GM18873 (cell line): ENCODE measurements at regions not wholly inside any gene's neighbourhood (a gene's known extent, or its start where the extent isn't known, plus 50 kb on each side); places are given as distances from the start of the nearest gene placed in this dataset.

Experiments used
- ATAC-seq: cut with Tn5 transposase; IDR thresholded peaks from one replicate; pipeline ENCODE4 v1.9.1; 2021; ENCODE audit warnings: mild to moderate bottlenecking, moderate library complexity, moderate number of reproducible peaks; ENCODE audit not compliant: unreplicated experiment, low FRiP score

DNA sequence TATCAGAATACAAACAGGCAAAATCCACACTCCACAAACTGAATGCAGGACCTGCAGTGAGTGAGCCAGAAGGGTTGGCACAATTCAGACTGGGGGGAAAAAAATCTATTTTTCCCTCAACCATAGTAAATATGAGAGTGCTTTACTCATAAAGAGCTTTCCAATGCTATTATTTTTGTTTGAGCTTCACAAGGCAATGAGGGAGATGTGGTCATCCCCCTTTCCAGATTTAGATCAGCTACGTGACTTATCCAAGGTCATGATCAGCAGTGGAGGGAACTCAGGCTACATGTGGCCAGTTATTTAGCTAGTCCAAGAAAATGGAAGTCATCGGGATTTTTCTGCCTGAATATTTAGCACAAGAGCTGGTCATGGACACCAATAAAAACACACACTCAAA lies 120.4 kb upstream of the KLF7 start:
- ATAC-seq, result no peak

DNA sequence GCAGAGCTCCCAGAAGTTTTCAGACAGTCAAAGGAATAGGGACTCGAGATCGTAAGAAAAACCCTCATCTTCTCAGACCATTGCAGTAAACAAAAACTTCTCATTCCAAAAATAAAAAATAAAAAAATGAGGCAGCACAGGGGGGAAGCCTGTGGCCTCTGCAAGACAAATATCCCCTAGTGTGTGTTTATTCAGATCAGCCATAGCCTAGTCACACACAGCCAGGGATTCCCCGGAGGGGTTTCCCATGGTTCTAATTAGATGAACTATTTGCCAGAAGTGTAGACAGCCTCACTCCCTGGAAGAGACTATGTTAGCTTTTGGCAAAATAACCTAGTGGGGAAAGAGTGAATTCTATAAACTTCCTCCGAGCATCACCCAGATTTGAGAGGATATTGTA lies 122.9 kb upstream of the KLF7 start:
- peak; percentile 62 for ATAC-seq

DNA sequence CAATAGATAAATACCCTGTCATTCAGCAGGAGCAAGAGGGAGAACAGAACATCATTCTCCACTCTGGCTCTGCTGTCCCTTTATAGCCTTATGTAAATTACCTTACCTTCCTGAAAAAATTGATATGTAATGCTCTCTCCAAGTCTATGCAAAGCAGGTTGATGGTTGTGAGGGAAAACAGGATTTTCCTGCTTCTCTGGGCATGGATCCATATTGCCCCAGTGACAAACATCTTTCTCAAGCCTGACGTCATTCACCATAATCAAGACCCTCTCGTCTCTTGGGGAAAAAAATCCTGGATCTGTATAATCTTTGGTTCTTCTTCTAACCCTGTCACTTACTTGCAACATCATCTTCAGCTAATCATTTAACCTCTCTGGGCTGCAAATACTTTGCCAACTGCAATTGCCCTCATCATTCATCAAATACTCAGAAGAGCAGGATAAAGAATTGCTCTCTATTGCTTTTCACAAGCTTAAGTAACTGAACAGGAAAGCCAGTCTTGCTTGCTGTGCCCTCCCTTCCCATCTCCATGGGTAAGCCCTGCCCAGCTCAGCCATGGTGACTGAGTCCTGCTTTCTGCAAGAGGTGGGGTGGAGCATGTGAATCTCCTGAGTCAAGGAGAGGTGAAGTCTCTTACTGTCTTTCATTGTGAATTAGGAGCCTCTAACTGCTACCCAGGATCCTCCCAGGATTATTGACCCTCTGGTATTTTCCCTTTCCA lies 123.7 kb upstream of the KLF7 start:
- ATAC-seq, result no peak

DNA sequence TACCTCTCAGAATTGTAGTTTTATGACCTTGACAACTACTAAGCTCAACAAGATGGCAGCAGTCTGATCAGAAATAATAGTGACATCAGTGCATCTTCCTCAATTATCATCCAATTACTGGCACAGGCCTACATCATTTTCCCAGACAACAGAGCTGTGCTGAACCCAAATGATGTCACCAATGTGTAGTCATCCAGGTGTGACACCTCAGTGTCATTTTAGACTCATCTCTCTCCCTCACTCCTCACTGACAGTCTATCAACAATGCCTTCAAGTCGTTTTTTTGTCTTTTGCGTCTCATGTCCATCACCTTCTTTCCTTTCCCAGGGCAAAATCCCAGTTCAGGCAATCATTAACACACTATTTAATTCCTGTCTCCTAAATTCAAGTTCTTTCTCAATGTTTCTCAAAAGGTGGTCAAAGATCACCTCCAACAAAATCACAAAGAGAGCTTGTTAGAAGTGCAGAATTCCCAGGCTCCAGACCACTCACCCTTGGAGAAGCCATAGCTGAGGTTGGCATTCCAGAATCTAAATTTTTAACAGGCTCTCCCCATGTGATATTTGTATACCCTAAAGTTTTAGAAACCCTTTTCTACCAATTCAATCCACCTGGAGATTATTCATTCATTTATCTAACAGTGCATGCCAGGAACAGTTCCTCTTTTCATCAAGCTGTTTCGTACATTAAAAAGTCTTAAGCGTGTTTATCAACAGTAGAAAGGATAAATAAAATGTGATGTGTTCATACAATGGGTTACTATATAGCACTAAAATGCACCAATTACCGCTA lies 125.3 kb upstream of the KLF7 start:
- ATAC-seq, result no peak

DNA sequence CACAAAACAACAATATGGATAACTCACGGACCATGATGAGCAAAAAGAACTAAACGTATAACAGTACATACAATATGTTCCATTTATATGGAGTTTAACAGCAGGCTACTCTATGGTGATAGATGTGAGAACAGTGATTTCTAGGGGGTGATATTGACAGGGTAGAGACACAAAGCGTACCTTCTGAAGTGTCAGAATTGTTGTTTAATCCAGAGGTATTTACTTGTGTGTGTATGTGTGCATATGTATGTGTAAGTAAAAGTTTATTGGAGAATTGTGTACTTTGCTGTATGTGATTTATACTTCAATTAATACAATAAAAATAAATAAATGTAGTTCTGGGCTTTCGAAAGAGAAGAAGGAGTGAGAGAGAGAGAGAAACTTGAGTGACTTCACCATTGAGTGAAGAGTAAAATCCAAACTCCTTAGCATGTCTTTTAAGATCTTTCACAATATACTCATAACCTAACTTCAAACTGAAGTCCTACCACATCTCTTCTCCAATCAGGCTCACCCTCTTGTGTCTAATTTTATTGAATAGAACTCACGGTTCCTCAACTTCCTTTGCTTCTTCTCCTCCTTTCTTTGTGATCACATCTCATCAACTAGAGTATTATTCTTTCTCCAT lies 126.0 kb upstream of the KLF7 start:
- no peak for ATAC-seq

DNA sequence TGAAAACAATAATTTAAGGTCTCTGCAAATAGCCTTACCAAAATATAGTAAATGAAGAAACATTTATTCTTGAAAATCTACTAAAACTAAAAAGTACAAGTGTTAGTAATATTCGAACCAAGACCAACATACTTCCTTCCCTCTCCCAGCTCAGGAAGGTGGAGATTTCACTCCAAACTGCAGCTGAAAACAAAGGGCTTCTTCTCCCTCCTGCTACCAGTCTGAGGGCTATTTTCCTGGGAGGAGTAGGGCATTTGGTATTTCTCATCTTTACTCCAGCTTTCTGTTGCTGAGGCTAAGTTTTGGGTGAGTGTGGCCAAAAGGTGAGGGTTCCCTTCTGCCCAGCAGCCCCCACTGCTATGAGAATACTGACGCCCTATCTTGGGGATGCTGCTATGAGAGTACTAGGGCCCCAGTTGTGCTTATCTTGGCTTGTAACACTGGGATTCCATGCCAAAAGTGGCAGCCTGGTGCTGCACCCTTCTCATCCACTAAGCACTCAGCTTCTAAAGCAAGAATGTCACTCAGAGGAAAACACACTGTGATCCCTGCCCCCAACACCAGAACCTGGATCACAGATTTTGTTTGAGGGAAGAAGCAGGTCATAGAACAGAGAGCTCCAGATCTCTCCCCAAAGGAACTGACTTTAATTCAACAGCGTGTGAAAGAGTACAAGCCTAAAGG lies 130.7 kb upstream of the KLF7 start:
- no peak for ATAC-seq

DNA sequence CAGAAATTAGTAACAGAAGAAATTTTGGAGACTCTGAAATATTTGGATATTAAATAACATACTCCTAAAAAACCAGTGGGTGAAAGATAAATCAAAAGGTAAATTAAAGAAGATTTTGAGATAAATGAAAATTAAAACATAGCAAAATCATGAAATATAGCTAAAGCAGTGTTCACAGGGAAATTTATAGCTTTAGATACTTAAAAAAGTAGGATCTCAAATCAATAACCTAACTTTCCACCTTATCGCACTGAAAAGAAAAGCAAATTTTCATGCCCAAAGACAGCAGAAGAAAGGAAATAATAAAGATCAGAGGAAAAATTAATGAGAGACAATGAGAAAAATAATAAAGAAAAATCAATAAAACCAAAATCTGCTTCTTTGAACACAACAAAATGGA lies 135.1 kb upstream of the KLF7 start:
- ATAC-seq, result no peak

DNA sequence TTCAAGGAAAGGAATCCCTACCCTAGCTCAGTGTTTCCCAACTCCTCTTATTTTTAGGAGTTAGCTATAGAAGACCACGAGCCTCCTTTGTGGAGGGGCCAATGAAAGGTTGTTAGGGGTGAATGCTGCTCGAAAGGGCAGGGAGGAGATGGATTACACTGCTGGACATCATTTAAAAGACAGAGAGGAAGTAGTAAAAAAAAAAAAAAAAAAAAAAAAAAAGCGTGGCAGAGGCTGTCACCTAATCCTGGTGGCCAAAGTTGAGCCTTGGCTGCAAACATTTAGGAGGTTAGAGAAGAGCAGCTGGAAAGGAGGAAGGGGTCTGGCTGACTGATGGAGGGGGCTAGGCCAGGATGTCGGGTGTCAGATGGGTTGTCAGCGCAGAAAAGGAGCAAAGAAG lies 139.0 kb upstream of the KLF7 start:
- ATAC-seq, result no peak

DNA sequence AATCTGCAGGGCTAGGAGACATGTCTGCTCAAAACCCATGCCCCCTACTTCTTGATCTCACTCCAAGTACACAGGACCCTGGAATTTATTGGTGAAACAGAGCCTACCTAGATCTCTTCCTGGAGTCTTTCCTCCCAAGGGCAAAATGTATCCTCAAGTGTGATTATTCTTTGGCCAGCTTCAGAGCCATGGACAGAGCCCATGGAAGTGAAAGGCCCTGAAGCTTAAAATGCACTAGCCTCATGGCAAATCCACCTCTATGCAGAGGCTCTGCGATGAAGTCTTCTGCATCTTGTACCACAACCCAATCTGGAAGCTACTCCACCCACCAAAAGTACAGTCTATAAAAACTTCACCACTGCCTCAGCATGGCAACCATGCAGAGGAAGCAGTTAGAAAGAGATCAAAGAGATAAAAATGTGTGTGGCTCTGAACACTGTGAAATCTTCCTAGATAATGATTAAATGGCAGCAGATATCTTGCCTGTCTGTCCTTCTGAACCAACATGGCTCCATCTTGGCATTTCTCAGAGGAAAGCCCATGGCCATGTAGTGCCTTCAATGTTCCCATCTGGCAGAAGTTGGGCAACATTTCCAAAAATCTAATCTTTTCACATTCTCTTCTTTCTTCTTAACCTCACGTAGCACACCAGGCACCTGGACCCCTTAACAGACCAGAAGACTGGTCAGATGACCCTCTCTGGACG lies 142.9 kb upstream of the KLF7 start:
- no peak for ATAC-seq

DNA sequence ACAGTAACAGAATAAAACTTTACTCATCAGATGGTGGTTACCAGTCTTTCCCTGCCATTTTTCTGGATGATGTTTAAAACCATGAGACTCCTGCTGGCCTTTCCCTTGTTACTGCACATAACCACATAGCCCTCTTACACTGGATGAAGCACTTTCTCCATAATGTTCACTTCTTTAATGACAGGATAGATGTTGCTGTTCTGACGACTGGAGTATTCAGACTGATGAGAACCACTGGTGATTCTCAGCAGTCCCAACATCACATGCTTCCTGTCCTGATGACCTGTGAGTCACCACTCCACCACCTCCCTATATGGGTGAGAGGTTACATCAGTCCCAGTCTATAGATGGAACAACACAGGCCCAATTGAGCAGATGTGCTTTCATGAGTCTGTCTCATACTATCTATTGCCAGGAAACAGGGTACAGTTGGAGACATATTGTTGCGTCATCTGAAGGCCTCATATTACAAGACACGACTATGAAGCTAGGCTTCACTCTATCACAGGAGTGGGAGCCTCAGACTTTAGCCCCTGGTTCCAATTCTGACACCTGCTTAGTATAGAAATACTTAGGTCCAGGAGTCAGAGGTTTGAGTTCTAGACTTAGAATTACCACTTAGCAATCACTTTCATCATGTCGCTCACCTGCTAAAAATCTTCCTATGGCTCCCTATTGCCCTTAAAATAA lies 145.7 kb upstream of the KLF7 start:
- peak; percentile 79 for ATAC-seq

DNA sequence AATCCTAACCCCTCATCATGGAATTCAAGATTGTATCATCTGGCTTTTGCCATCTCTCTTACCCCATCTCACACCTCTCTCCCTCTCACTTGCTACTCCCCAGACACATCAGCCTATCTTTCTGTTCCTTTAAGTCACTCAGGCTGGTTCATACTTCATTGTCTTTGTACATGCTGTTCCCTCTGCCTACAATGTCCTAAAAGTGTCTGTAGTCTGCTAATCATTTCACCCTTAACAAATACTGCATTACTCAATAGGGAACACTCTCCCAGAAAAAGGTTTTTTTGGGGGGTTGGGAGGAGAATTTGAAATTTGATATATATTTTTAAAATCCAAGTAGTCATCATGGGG lies 146.2 kb upstream of the KLF7 start:
- no peak for ATAC-seq

DNA sequence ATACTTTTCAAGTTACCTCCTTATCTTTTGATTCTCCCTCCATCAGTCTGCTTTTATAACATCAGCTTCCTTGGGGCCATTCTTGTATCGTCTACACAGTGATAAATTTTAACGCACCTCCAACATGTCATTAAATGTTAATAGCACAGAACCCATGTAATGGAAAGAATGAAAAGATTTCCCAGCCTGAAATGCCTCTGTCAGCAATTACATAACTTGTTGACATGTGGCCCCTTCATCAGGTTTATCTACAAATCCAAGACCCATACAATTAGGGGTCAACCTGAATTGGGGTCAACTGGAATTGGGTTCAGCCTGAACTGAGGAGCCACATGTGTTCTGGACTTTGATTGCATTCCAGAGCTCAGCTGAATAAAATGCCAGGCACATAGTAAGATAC lies 148.2 kb upstream of the KLF7 start:
- no peak for ATAC-seq

DNA sequence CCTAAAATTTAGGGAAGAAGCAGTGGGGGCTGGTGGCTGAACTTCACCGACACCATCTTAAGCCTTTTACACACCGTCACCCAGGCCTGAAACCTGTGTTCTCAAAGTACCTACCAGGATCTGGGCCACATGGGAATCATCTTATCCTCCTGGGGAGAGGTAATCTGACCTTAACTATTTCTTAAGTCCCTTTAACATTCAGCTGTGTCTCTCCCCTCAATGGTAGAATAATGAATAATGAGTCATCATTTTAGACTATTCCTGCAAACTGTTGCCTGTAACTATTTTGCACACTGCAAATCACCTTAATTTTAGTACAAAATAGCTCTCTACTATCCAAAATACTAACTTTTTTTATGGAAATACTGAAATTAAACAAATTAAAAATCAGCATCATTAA lies 149.4 kb upstream of the KLF7 start:
- ATAC-seq, result no peak

DNA sequence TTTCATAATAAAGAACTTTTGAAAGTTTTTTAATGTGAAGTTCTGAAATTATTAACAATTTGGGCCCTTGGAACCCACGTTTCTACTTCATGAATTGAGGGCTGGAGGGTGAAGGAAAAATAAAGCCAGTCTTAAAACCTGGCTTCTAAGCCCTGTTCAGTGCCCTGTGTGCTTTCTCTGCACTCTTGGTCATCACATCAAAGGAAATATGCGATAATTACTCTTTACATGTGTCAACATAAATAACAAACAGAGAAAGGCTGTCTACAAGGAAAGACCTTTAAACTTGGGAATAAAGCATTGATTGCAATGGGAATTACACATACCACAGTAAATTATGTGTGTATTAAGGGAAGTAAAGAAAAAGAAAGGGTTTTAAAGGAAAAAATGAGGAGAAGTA lies 150.7 kb upstream of the KLF7 start:
- no peak for ATAC-seq

DNA sequence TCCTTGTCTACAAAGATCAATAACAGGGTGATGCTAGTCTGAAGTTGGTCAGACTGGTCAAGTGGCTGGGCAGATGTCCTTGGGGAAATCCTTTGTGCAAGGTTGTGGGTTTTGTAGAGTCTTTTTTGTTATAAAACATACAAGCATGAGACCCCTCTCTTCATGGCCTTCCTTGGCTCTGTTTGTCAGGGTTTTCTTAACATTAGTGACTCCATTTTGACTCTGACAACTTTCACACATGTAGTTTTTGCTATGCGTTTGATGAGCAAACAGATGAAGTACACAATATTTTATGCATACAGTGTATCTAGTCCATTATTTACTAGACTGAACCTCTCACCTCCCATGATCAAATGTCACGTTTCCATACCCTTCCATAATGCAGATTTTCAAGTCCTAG lies 151.2 kb upstream of the KLF7 start:
- no peak for ATAC-seq

DNA sequence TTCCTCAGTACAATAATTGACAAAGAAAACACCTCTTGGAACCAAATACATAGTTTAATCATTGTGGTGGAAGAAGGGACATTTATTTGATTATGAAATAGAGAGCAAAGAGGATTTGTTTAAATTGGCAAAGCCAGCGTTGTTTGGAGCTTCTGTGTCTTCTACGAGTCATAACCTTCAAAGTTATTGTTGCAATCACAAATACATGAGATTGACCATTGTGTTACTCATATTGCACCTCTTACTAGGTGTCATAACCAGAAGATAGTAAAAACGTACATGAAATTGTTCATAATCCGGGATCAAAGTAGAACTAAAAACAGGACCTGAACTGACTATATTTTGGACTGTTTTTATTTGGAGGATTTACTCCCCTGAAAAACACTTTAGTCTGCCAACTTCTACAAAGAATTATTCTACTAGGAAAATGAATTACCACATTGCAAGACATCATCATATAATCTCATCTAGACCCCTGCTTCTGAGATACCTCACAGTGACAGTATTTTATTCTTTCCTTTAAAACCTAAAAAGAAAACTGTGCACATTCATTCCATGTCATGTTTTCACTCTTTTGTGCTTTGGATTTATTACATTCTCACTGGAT lies 151.7 kb upstream of the KLF7 start:
- no peak for ATAC-seq

DNA sequence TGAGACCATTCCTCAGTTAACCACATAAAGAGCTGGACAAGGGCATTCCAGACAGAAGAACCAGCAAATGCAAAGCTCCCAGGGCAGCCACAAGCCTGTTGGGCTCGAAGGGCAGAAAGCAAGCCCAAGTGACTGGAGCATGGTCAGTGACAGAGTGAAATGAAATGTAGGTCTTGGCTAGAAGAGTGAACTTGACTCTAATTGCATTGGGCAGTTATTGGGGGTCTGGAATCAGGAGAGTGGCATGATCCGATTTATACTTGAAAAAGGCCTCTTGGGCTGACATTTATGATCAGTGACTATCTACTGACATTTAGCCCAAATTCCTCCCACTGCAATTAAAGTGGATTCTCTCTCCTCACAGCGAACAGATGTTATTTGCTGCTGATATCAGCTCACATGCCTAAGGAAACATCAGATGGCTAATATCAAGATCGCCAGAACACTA lies 152.5 kb upstream of the KLF7 start:
- ATAC-seq, result no peak

DNA sequence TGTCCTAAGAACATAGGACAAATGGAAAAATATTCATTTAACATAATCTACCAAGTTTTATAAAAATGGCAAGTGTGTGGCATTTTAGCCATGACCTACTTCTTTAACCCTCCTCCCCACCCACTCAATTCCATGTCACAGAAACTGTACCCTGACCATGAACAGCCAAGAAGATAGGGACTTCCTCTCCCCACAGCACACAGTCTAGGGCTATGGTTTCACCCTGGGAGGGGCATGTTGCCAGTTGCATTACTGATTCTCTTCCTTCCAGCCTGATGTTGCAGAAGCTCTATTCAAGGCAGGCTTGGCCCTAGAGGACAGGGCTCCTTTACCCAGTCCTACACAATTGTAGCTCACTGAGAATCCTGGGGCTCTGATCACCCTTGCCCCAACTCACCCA lies 153.6 kb upstream of the KLF7 start:
- no peak for ATAC-seq

DNA sequence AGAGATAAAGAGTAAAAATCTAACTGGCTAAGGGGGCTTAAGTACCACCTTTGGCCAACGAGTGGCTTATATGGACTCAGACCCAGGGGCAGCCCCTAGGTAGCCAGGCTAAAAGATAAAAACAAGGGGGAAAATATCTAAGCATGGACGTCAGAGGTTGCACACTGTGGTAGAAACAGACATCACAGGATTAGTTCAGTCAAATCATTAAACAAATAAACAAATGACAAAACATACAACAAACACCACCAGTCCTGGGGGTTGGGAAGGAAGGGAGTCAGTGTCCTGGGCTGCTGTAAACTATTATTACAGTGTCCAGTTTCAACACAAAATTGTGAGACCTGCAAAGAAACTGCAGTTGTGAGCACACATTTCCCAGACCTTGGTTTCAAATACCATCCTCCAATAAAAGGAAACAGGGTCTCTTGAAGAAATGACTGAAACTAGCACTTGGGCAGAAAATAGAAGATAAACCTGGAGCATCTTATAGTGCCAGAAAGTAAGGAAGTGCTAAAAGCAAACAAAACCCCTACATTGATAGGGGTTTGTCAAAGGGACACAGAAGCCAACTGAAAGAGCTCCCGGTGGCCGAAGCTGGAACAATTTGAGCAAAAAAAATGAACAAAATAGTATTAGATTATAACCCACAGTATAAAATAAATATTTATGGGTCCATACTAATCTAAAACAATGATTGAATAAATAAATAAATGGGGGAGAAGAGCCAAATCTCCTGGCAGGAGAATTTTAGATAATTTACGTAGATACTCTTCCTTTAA lies 154.8 kb upstream of the KLF7 start:
- no peak for ATAC-seq
